ENCODE measurements at regions not wholly inside any gene's neighbourhood (a gene's known extent, or its start where the extent isn't known, plus 50 kb on each side); places are given as distances from the start of the nearest gene placed in this dataset.

GRCh38 chr9:86764671-86765343 lies 182.5 kb downstream of the GAS1 start:
- TF ChIP-seq CTCF (IDR thresholded peaks at IDR 0.05): no peak
- WGBS, 3 donors: 81 to 87% (median 83%) methylated on average over 13 of the region's 13 CpGs
- H3K27ac ChIP-seq: no peak overlapping the region
- ATAC-seq (no peak), DNase-seq (no peak)
- H3K27me3 ChIP-seq (ENCODE audit: insufficient read depth in 3 of 3, low read length in 2 of 3): no peaks in the 10 kb centered on the region
- H3K4me3 ChIP-seq: no peak overlapping the region
- no peaks in the 10 kb centered on the region for H3K36me3 ChIP-seq (ENCODE audit: insufficient read depth in 1 of 2, low read depth in 1 of 2)
- intact Hi-C loops (cut with DNase I): no loop called here
- no peaks in the 10 kb centered on the region for H3K4me1 ChIP-seq
- no peaks in the 10 kb centered on the region for H3K9me3 ChIP-seq

- no peak for ATAC-seq
- 92 to 97% (median 92%) methylated on average over 11 of the region's 11 CpGs for WGBS, 3 donors
- H3K4me3 ChIP-seq: no peak overlapping the region
- no peaks in the 10 kb centered on the region for H3K27me3 ChIP-seq (ENCODE audit: insufficient read depth in 3 of 3, low read length in 2 of 3)
- no peaks in the 10 kb centered on the region for H3K9me3 ChIP-seq
- H3K36me3 ChIP-seq (ENCODE audit: insufficient read depth in 1 of 2, low read depth in 1 of 2): no peaks in the 10 kb centered on the region
- TF ChIP-seq CTCF (IDR thresholded peaks at IDR 0.05): no peak
- H3K27ac ChIP-seq: no peak overlapping the region
- no peaks in the 10 kb centered on the region for H3K4me1 ChIP-seq
- DNase-seq: no peak
- intact Hi-C loops (cut with DNase I): no loop called here
Observed at GRCh38 chr9:86764221-86764624, 183.1 kb downstream of the GAS1 start.

GRCh38 chr9:86763791-86764190 lies 183.5 kb downstream of the GAS1 start:
- ATAC-seq (no peak), DNase-seq (no peak)
- TF ChIP-seq CTCF (IDR thresholded peaks at IDR 0.05): no peak
- 94 to 98% (median 94%) methylated on average over 2 of the region's 2 CpGs for WGBS, 3 donors
- H3K9me3 ChIP-seq: no peaks in the 10 kb centered on the region
- no peak overlapping the region for H3K4me3 ChIP-seq
- H3K27ac ChIP-seq: no peak overlapping the region
- intact Hi-C loops (cut with DNase I): no loop called here
- no peaks in the 10 kb centered on the region for H3K4me1 ChIP-seq
- H3K27me3 ChIP-seq (ENCODE audit: insufficient read depth in 3 of 3, low read length in 2 of 3): no peaks in the 10 kb centered on the region
- no peaks in the 10 kb centered on the region for H3K36me3 ChIP-seq (ENCODE audit: insufficient read depth in 1 of 2, low read depth in 1 of 2)

- Histone ChIP-seq H3K4me3 (no peak overlapping the region), H3K36me3 (ENCODE audit: insufficient read depth in 1 of 2, low read depth in 1 of 2) (no peaks in the 10 kb centered on the region), H3K9me3 (no peaks in the 10 kb centered on the region), H3K27ac (no peak overlapping the region), H3K27me3 (ENCODE audit: insufficient read depth in 3 of 3, low read length in 2 of 3) (no peaks in the 10 kb centered on the region), H3K4me1 (no peaks in the 10 kb centered on the region)
- intact Hi-C loops (cut with DNase I): no loop called here
- no peak for TF ChIP-seq CTCF (IDR thresholded peaks at IDR 0.05)
- ATAC-seq (no peak), DNase-seq (no peak)
- WGBS, 3 donors: 94 to 100% (median 95%) methylated on average over 1 of the region's 1 CpG
Observed at GRCh38 chr9:86757382-86757720, 190.0 kb downstream of the GAS1 start.
